WTC11 (cell line): ENCODE measurements at regions not wholly inside any gene's neighbourhood (a gene's known extent, or its start where the extent isn't known, plus 50 kb on each side); places are given as distances from the start of the nearest gene placed in this dataset.

Experiments
- ATAC-seq: fragments of 200-7000 bp; cut with Tn5 transposase; 2 replicates; pipeline ENCODE4 v1.10.0; 2021; ENCODE audit warnings: mild to moderate bottlenecking, moderate library complexity
- CTCF ChIA-PET: fragments of 300-600 bp; sonication (Branson Sonifier 250); formaldehyde crosslinking; loops from one replicate; lab custom pipeline; 2021; ENCODE audit warnings: antibody characterized with exemption; lab: Charles Lee
- POLR2A ChIA-PET: fragments of 350-600 bp; sonication (Branson Sonifier 250); formaldehyde crosslinking; loops from one replicate; lab custom pipeline; 2021; ENCODE audit warnings: antibody characterized with exemption; lab: Charles Lee
- DNase-seq: peaks from one replicate; pipeline ENCODE4 v3.0.0; 2021; ENCODE audit warnings: low spot score
- H3K27ac Mint-ChIP-seq: 2 replicates; pipeline ENCODE4 v1.8.0; 2021; ENCODE audit warnings: mixed read lengths
- H3K27me3 Mint-ChIP-seq: 2 replicates; pipeline ENCODE4 v1.8.0; 2021; ENCODE audit warnings: low read depth, mild to moderate bottlenecking, moderate library complexity, mixed read lengths
- H3K36me3 Mint-ChIP-seq: 2 replicates; pipeline ENCODE4 v1.8.0; 2021; ENCODE audit warnings: mixed read lengths
- H3K4me1 Mint-ChIP-seq: 2 replicates; pipeline ENCODE4 v1.8.0; 2022; ENCODE audit warnings: mixed read lengths
- H3K4me3 Mint-ChIP-seq: 2 replicates; pipeline ENCODE4 v1.8.0; 2021; ENCODE audit warnings: mild to moderate bottlenecking, moderate library complexity, mixed read lengths
- H3K9me3 Mint-ChIP-seq: 2 replicates; pipeline ENCODE4 v1.8.0; 2021; ENCODE audit warnings: mixed read lengths
- CBFB ChIP-seq: sonication (generic); formaldehyde crosslinking; IDR thresholded peaks from 2 replicates; pipeline ENCODE4 v1.8.1; 2022; ENCODE audit warnings: mild to moderate bottlenecking, low read depth, missing genetic modification reagents
- EMX1 ChIP-seq: fragments of 250-450 bp; sonication (Bioruptor Pico); IDR thresholded peaks from 2 replicates; pipeline ENCODE4 v1.8.0; 2021; ENCODE audit warnings: mild to moderate bottlenecking
- ESRRA ChIP-seq: sonication (generic); formaldehyde crosslinking; IDR thresholded peaks from 2 replicates; pipeline ENCODE4 v1.8.1; 2022; ENCODE audit warnings: mild to moderate bottlenecking, missing genetic modification reagents, borderline replicate concordance
- GRHL2 ChIP-seq: fragments of 250-450 bp; sonication (Bioruptor Pico); IDR thresholded peaks from 2 replicates; pipeline ENCODE4 v1.8.0; 2022; ENCODE audit warnings: mild to moderate bottlenecking, moderate library complexity; ENCODE audit not compliant: insufficient replicate concordance, severe bottlenecking
- MYBL2 ChIP-seq: sonication (generic); formaldehyde crosslinking; IDR thresholded peaks from 2 replicates; pipeline ENCODE4 v1.8.1; 2023; ENCODE audit warnings: mild to moderate bottlenecking, moderate library complexity, missing genetic modification reagents
- NFE2L1 ChIP-seq: sonication (generic); formaldehyde crosslinking; IDR thresholded peaks from 2 replicates; pipeline ENCODE4 v1.8.1; 2023; ENCODE audit warnings: missing genetic modification reagents
- SMAD4 ChIP-seq: sonication (generic); formaldehyde crosslinking; IDR thresholded peaks from 2 replicates; pipeline ENCODE4 v1.8.0; 2022; ENCODE audit warnings: mild to moderate bottlenecking, missing genetic modification reagents
- SOX15 ChIP-seq: fragments of 250-450 bp; sonication (Bioruptor Pico); IDR thresholded peaks from 2 replicates; pipeline ENCODE4 v1.9.0; 2021; ENCODE audit warnings: mild to moderate bottlenecking
- ZNF219 ChIP-seq: sonication (generic); formaldehyde crosslinking; IDR thresholded peaks from 2 replicates; pipeline ENCODE4 v1.8.0; 2023; ENCODE audit warnings: missing genetic modification reagents, mild to moderate bottlenecking, borderline replicate concordance
- ZNF671 ChIP-seq: fragments of 250-450 bp; sonication (Bioruptor Pico); IDR thresholded peaks from 2 replicates; pipeline ENCODE4 v1.8.0; 2021; ENCODE audit warnings: mild to moderate bottlenecking
- TF ChIP-seq, protein P1 (sequence below): sonication (generic); formaldehyde crosslinking; IDR thresholded peaks from 2 replicates; pipeline ENCODE4 v1.8.1; 2022; ENCODE audit warnings: low read depth, missing genetic modification reagents, borderline replicate concordance
- TF ChIP-seq, protein P2 (sequence below): sonication (generic); formaldehyde crosslinking; IDR thresholded peaks from 2 replicates; pipeline ENCODE4 v1.8.1; 2023; ENCODE audit warnings: mild to moderate bottlenecking, missing genetic modification reagents, moderate library complexity
- TF ChIP-seq, protein P3 (sequence below): sonication (generic); formaldehyde crosslinking; IDR thresholded peaks from 2 replicates; pipeline ENCODE4 v1.8.0; 2022; ENCODE audit warnings: mild to moderate bottlenecking, missing genetic modification reagents
- TF ChIP-seq, protein P4 (sequence below): sonication (generic); formaldehyde crosslinking; IDR thresholded peaks from 2 replicates; pipeline ENCODE4 v1.8.1; 2022; ENCODE audit warnings: mild to moderate bottlenecking, moderate library complexity, missing genetic modification reagents
- TF ChIP-seq, protein P5 (sequence below): sonication (generic); formaldehyde crosslinking; IDR thresholded peaks from 2 replicates; pipeline ENCODE4 v1.8.0; 2022; ENCODE audit warnings: mild to moderate bottlenecking, missing genetic modification reagents
- TF ChIP-seq, protein P6 (sequence below): fragments of 200-600 bp; IDR thresholded peaks from 2 replicates; pipeline ENCODE4 v1.8.0; 2022; ENCODE audit warnings: antibody characterized with exemption
- TF ChIP-seq, protein P7 (sequence below): sonication (generic); formaldehyde crosslinking; IDR thresholded peaks from 2 replicates; pipeline ENCODE4 v1.8.1; 2023; ENCODE audit warnings: mild to moderate bottlenecking, missing genetic modification reagents, borderline replicate concordance

DNA sequence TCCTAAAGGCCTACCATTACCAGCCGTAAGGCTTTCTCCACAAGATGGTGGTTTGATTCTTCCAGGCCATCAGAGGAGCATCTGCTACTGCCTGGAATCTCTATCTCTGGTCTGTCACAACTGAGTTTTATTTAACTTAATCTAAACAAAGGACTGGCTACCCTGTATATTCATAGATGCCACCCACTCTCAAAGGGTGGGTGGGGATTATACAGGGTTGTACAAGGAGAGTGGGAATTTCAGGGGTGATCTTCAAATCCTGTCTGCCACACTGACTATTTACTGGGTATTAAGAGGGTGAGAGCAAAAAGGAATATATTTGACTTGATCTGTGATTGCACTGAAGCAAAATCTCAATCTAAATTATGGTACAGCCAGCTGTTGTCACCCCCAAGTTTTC is 253.3 kb downstream of the MBNL1 start (continued):
- TF ChIP-seq, protein P1, sequence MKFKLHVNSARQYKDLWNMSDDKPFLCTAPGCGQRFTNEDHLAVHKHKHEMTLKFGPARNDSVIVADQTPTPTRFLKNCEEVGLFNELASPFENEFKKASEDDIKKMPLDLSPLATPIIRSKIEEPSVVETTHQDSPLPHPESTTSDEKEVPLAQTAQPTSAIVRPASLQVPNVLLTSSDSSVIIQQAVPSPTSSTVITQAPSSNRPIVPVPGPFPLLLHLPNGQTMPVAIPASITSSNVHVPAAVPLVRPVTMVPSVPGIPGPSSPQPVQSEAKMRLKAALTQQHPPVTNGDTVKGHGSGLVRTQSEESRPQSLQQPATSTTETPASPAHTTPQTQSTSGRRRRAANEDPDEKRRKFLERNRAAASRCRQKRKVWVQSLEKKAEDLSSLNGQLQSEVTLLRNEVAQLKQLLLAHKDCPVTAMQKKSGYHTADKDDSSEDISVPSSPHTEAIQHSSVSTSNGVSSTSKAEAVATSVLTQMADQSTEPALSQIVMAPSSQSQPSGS, result no peak
- TF ChIP-seq CBFB (CRISPR knock-in tag) (no peak), EMX1 (CRISPR knock-in tag) (no peak), MYBL2 (CRISPR knock-in tag) (no peak), ZNF219 (CRISPR knock-in tag) (no peak)
- TF ChIP-seq, protein P2, sequence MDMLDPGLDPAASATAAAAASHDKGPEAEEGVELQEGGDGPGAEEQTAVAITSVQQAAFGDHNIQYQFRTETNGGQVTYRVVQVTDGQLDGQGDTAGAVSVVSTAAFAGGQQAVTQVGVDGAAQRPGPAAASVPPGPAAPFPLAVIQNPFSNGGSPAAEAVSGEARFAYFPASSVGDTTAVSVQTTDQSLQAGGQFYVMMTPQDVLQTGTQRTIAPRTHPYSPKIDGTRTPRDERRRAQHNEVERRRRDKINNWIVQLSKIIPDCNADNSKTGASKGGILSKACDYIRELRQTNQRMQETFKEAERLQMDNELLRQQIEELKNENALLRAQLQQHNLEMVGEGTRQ (CRISPR knock-in tag), result no peak
- TF ChIP-seq, protein P3, sequence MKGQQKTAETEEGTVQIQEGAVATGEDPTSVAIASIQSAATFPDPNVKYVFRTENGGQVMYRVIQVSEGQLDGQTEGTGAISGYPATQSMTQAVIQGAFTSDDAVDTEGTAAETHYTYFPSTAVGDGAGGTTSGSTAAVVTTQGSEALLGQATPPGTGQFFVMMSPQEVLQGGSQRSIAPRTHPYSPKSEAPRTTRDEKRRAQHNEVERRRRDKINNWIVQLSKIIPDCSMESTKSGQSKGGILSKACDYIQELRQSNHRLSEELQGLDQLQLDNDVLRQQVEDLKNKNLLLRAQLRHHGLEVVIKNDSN (CRISPR knock-in tag), result no peak
- TF ChIP-seq, protein P4, sequence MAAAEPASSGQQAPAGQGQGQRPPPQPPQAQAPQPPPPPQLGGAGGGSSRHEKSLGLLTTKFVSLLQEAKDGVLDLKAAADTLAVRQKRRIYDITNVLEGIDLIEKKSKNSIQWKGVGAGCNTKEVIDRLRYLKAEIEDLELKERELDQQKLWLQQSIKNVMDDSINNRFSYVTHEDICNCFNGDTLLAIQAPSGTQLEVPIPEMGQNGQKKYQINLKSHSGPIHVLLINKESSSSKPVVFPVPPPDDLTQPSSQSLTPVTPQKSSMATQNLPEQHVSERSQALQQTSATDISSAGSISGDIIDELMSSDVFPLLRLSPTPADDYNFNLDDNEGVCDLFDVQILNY, result no peak

DNA sequence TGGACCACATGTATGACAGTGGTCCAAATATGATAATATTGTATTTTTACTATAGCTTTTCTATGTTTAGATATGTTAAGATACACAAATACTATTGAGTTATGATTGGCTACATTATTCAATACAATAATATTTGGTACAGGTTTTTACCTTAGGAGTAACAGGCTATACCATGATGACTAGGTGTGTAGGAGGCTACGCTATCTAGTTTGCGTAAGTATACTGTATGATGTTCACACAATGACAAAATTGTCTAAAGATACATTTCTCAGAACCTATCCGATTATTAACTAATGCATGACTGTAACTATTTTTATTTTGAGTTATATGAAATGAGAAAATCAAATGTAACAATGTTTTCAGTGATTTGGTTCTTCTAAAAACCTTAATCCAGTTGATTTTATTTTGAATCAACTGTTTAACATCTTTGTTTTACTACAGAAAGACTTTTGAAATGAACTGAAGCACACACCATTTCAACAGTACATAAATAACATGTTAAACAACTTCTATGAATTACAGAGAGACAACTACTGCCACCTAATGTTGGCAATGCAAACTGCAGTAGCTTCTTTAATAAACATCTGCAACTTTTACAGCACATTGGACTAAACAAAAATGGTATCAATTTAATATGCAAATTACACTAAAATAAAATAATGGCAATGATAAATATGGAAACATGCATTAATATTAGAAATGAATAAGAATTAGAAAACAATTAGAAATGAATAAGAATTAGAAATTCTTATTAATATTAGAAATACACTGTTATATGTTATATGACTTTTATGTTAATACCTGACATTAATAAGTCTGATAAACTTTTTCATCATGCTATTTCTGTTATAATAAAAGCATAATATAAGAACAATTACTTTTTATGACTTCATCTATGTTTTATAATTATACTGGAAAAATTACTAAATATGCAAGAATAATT is 255.7 kb downstream of the MBNL1 start:
- CTCF ChIA-PET, result interaction anchor here (0.6 to 1.7 kb wide), 16 partner anchors 8 to 518 kb away, joined by 3 to 10 read pairs (median 4); no protein-coding TSS in a partner anchor
- H3K27ac Mint-ChIP-seq, result no peak overlapping the region
- TF ChIP-seq GRHL2 (CRISPR knock-in tag) (no peak), SMAD4 (CRISPR knock-in tag) (no peak), ZNF671 (CRISPR knock-in tag) (no peak), SOX15 (CRISPR knock-in tag) (no peak)
- TF ChIP-seq, protein P5, sequence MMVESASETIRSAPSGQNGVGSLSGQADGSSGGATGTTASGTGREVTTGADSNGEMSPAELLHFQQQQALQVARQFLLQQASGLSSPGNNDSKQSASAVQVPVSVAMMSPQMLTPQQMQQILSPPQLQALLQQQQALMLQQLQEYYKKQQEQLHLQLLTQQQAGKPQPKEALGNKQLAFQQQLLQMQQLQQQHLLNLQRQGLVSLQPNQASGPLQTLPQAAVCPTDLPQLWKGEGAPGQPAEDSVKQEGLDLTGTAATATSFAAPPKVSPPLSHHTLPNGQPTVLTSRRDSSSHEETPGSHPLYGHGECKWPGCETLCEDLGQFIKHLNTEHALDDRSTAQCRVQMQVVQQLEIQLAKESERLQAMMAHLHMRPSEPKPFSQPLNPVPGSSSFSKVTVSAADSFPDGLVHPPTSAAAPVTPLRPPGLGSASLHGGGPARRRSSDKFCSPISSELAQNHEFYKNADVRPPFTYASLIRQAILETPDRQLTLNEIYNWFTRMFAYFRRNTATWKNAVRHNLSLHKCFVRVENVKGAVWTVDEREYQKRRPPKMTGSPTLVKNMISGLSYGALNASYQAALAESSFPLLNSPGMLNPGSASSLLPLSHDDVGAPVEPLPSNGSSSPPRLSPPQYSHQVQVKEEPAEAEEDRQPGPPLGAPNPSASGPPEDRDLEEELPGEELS (CRISPR knock-in tag), result no peak
- TF ChIP-seq, protein P6, sequence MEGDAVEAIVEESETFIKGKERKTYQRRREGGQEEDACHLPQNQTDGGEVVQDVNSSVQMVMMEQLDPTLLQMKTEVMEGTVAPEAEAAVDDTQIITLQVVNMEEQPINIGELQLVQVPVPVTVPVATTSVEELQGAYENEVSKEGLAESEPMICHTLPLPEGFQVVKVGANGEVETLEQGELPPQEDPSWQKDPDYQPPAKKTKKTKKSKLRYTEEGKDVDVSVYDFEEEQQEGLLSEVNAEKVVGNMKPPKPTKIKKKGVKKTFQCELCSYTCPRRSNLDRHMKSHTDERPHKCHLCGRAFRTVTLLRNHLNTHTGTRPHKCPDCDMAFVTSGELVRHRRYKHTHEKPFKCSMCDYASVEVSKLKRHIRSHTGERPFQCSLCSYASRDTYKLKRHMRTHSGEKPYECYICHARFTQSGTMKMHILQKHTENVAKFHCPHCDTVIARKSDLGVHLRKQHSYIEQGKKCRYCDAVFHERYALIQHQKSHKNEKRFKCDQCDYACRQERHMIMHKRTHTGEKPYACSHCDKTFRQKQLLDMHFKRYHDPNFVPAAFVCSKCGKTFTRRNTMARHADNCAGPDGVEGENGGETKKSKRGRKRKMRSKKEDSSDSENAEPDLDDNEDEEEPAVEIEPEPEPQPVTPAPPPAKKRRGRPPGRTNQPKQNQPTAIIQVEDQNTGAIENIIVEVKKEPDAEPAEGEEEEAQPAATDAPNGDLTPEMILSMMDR, result peak; percentile 34; the same call in 1 of the 2 replicates
- TF ChIP-seq, all 79 proteins: peak for 1
- Mint-ChIP-seq H3K36me3 (no peaks in the 10 kb centered on the region), H3K27me3 (no peaks in the 10 kb centered on the region), H3K4me3 (no peak overlapping the region), H3K9me3 (peaks cover 7% of the 10 kb centered on the region; the same call in 1 of the 2 replicates), H3K4me1 (peaks cover 4% of the 10 kb centered on the region; the same call in 1 of the 2 replicates)
- ATAC-seq (0 out of 2 replicates have a peak, but pooled peaks have one; percentile 24), DNase-seq (no peak)
- POLR2A ChIA-PET, result no interaction called here

DNA sequence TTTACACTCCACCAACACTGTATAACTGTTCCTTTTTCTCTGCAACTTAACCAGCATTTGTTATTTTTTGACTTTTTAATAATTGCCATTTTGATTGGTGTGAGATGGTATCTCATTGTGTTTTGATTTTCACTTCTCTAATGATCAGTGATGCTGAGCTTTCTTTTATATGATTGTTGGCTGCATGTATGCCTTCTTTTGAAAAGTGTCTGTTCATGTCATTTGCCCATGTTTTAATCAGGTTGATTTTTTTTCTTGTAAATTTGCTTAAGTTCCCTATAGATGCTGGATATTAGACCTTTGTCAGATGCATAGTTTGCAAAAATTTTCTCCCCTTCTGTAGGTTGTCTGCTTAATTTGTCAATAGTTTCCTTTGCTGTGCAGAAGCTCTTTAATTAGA is 263.0 kb downstream of the MBNL1 start:
- no peak overlapping the region for H3K4me3 Mint-ChIP-seq
- CTCF ChIA-PET, result no interaction called here
- no peak for ATAC-seq
- DNase-seq, result no peak
- peaks cover 14% of the 10 kb centered on the region for H3K36me3 Mint-ChIP-seq
- TF ChIP-seq ESRRA (CRISPR knock-in tag), result no peak
- TF ChIP-seq NFE2L1, result no peak
- TF ChIP-seq, protein P7, sequence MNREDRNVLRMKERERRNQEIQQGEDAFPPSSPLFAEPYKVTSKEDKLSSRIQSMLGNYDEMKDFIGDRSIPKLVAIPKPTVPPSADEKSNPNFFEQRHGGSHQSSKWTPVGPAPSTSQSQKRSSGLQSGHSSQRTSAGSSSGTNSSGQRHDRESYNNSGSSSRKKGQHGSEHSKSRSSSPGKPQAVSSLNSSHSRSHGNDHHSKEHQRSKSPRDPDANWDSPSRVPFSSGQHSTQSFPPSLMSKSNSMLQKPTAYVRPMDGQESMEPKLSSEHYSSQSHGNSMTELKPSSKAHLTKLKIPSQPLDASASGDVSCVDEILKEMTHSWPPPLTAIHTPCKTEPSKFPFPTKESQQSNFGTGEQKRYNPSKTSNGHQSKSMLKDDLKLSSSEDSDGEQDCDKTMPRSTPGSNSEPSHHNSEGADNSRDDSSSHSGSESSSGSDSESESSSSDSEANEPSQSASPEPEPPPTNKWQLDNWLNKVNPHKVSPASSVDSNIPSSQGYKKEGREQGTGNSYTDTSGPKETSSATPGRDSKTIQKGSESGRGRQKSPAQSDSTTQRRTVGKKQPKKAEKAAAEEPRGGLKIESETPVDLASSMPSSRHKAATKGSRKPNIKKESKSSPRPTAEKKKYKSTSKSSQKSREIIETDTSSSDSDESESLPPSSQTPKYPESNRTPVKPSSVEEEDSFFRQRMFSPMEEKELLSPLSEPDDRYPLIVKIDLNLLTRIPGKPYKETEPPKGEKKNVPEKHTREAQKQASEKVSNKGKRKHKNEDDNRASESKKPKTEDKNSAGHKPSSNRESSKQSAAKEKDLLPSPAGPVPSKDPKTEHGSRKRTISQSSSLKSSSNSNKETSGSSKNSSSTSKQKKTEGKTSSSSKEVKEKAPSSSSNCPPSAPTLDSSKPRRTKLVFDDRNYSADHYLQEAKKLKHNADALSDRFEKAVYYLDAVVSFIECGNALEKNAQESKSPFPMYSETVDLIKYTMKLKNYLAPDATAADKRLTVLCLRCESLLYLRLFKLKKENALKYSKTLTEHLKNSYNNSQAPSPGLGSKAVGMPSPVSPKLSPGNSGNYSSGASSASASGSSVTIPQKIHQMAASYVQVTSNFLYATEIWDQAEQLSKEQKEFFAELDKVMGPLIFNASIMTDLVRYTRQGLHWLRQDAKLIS (CRISPR knock-in tag), result no peak
- no peaks in the 10 kb centered on the region for H3K4me1 Mint-ChIP-seq
- peaks cover 45% of the 10 kb centered on the region for H3K9me3 Mint-ChIP-seq
- H3K27ac Mint-ChIP-seq, result no peak overlapping the region
- no peaks in the 10 kb centered on the region for H3K27me3 Mint-ChIP-seq
- POLR2A ChIA-PET, result no interaction called here
